Caco-2 (cell line): ENCODE measurements at regions not wholly inside any gene's neighbourhood (a gene's known extent, or its start where the extent isn't known, plus 50 kb on each side); places are given as distances from the start of the nearest gene placed in this dataset.

ENCODE experiments used
- BruUV-seq: library from RNA; stranded (reverse); fragments of 400-500 nt; replicated peaks from 2 replicates; lab custom pipeline; 2021; lab: Mats Ljungman, UMichigan
- CTCF ChIA-PET: fragments of 300-600 bp; sonication (Branson Sonifier 250); formaldehyde crosslinking; loops from one replicate; lab custom pipeline; 2022; ENCODE audit warnings: antibody characterized with exemption; lab: Charles Lee
- POLR2A ChIA-PET: fragments of 300-600 bp; sonication (Branson Sonifier 250); formaldehyde crosslinking; loops from one replicate; lab custom pipeline; 2022; ENCODE audit warnings: antibody characterized with exemption; lab: Charles Lee
- DNase-seq, 2 experiments: peaks; one replicate each; pipeline versions ENCODE4 v3.0.0 to v3.0.0-alpha.2; 2020 to 2022
- H3K27me3 ChIP-seq: replicated peaks from 2 replicates; pipeline ENCODE4 v1.6.0; 2011; ENCODE audit warnings: low read length; ENCODE audit not compliant: control insufficient read depth, insufficient read depth
- H3K36me3 ChIP-seq: 2 replicates; pipeline ENCODE4 v1.5.1; 2011; ENCODE audit warnings: low read length; ENCODE audit not compliant: control insufficient read depth, insufficient read depth
- H3K4me1 ChIP-seq: fragments of 250-450 bp; sonication (Bioruptor Pico); 2 replicates; pipeline ENCODE4 v1.5.1; 2020; ENCODE audit warnings: mild to moderate bottlenecking
- H3K4me3 ChIP-seq: 2 replicates; pipeline ENCODE4 v1.5.1; 2011; ENCODE audit warnings: low read depth, mild to moderate bottlenecking, control low read depth, low read length
- H3K9me3 ChIP-seq: fragments of 250-450 bp; sonication (Bioruptor Pico); 2 replicates; pipeline ENCODE4 v1.5.1; 2020; ENCODE audit warnings: mild to moderate bottlenecking, moderate library complexity
- H3K27ac Mint-ChIP-seq: one replicate; pipeline ENCODE4 v1.8.0; 2022; ENCODE audit warnings: mixed read lengths; ENCODE audit not compliant: unreplicated experiment
- H3K27me3 Mint-ChIP-seq: one replicate; pipeline ENCODE4 v1.8.0; 2022; ENCODE audit warnings: mixed read lengths; ENCODE audit not compliant: insufficient read depth, unreplicated experiment
- H3K36me3 Mint-ChIP-seq: one replicate; pipeline ENCODE4 v1.8.0; 2022; ENCODE audit warnings: mild to moderate bottlenecking, mixed read lengths; ENCODE audit not compliant: insufficient read depth, unreplicated experiment
- H3K4me1 Mint-ChIP-seq: one replicate; pipeline ENCODE4 v1.8.0; 2022; ENCODE audit warnings: low read depth, mixed read lengths; ENCODE audit not compliant: unreplicated experiment
- H3K4me3 Mint-ChIP-seq: one replicate; pipeline ENCODE4 v1.8.0; 2022; ENCODE audit warnings: mild to moderate bottlenecking, moderate library complexity, mixed read lengths; ENCODE audit not compliant: unreplicated experiment
- H3K9me3 Mint-ChIP-seq: one replicate; pipeline ENCODE4 v1.8.0; 2022; ENCODE audit warnings: mixed read lengths; ENCODE audit not compliant: unreplicated experiment
- CTCF ChIP-seq, 2 experiments: fragments of 200-600 bp in 1 of 2; IDR thresholded peaks; 1 replicate in 1 of 2; 2 replicates in 1 of 2; pipeline versions ENCODE4 v1.5.1 to v1.8.0; 2011 to 2022; ENCODE audit warnings: antibody characterized with exemption in 1 of 2, control low read depth in 1 of 2, inconsistent platforms in 1 of 2, low read depth in 1 of 2, low read length in 1 of 2, mild to moderate bottlenecking in 1 of 2, moderate library complexity in 1 of 2; ENCODE audit not compliant: insufficient read depth in 1 of 2, severe bottlenecking in 1 of 2, unreplicated experiment in 1 of 2
- intact Hi-C: fragments of 100-400 bp; cut with micrococcal nuclease; formaldehyde crosslinking; loops from one replicate; pipeline ENCODE4 v1.10.0; 2022; ENCODE audit not compliant: unreplicated experiment

- H3K4me1 ChIP-seq = peaks cover 58% of the 10 kb centered on the region
- no peak overlapping the region for H3K4me3 ChIP-seq
- Mint-ChIP-seq H3K4me1 (peaks cover 57% of the 10 kb centered on the region), H3K27ac (peak overlapping the region; percentile 96), H3K27me3 (no peaks in the 10 kb centered on the region), H3K36me3 (peaks cover 75% of the 10 kb centered on the region), H3K4me3 (peak overlapping the region; percentile 65), H3K9me3 (peaks cover 11% of the 10 kb centered on the region)
- peaks cover 1% of the 10 kb centered on the region; the same call in 1 of the 2 replicates for H3K36me3 ChIP-seq
- CTCF ChIA-PET = interaction anchor here (0.8 to 1.5 kb wide), 3 partner anchors 20 to 45 kb away, joined by 3 to 11 read pairs (median 4); no protein-coding TSS in a partner anchor
- no peaks in the 10 kb centered on the region for H3K9me3 ChIP-seq
- no TSS peak for BruUV-seq
- no peak for DNase-seq
- H3K27me3 ChIP-seq = no peaks in the 10 kb centered on the region
- POLR2A ChIA-PET = interaction anchor here (0.5 to 1.0 kb wide), 2 partner anchors 23 to 773 kb away, joined by 3 to 4 read pairs; no protein-coding TSS in a partner anchor
- intact Hi-C loops = loop anchor here (5.0 kb wide), 1 partner anchor 37 kb away; no protein-coding TSS in a partner anchor
- no peak for TF ChIP-seq CTCF (IDR thresholded peaks at IDR 0.05; ENCODE audit: insufficient read depth in 1 of 2, low read depth in 1 of 2, low read length in 1 of 2, severe bottlenecking in 1 of 2, unreplicated experiment in 1 of 2)
These were observed 333.7 kb downstream of the SEC14L1 start for GRCh38 chr17:77474292-77474988.

- ChIA-PET POLR2A (interaction anchor here (0.5 kb wide), 1 partner anchor 774 kb away, joined by 4 read pairs; no protein-coding TSS in a partner anchor), CTCF (interaction anchor here (1.5 kb wide), 1 partner anchor 45 kb away, joined by 11 read pairs; no protein-coding TSS in a partner anchor)
- Histone ChIP-seq H3K36me3 (peaks cover 1% of the 10 kb centered on the region; the same call in 1 of the 2 replicates), H3K4me3 (no peak overlapping the region), H3K4me1 (peaks cover 54% of the 10 kb centered on the region), H3K27me3 (no peaks in the 10 kb centered on the region), H3K9me3 (no peaks in the 10 kb centered on the region)
- Mint-ChIP-seq H3K27ac (peak overlapping the region; percentile 27), H3K36me3 (peaks cover 68% of the 10 kb centered on the region), H3K9me3 (peaks cover 7% of the 10 kb centered on the region), H3K27me3 (no peaks in the 10 kb centered on the region), H3K4me3 (no peak overlapping the region), H3K4me1 (peaks cover 49% of the 10 kb centered on the region)
- intact Hi-C loops = no loop called here
- BruUV-seq = no TSS peak
- TF ChIP-seq CTCF (IDR thresholded peaks at IDR 0.05; ENCODE audit: insufficient read depth in 1 of 2, low read depth in 1 of 2, low read length in 1 of 2, severe bottlenecking in 1 of 2, unreplicated experiment in 1 of 2) = no peak
- DNase-seq = no peak
These were observed 334.5 kb downstream of the SEC14L1 start for GRCh38 chr17:77475016-77475976.

- Mint-ChIP-seq H3K4me3 (no peak overlapping the region), H3K27ac (peak overlapping the region; percentile 27), H3K4me1 (peaks cover 41% of the 10 kb centered on the region), H3K9me3 (no peaks in the 10 kb centered on the region), H3K36me3 (peaks cover 65% of the 10 kb centered on the region), H3K27me3 (no peaks in the 10 kb centered on the region)
- Histone ChIP-seq H3K9me3 (no peaks in the 10 kb centered on the region), H3K27me3 (no peaks in the 10 kb centered on the region), H3K4me3 (no peak overlapping the region), H3K36me3 (peaks cover 1% of the 10 kb centered on the region; the same call in 1 of the 2 replicates), H3K4me1 (peaks cover 47% of the 10 kb centered on the region)
- CTCF ChIA-PET = no interaction called here
- POLR2A ChIA-PET = no interaction called here
- BruUV-seq = no TSS peak
- DNase-seq = no peak
- no peak for TF ChIP-seq CTCF (IDR thresholded peaks at IDR 0.05; ENCODE audit: insufficient read depth in 1 of 2, low read depth in 1 of 2, low read length in 1 of 2, severe bottlenecking in 1 of 2, unreplicated experiment in 1 of 2)
- intact Hi-C loops = no loop called here
These were observed 335.2 kb downstream of the SEC14L1 start for GRCh38 chr17:77476006-77476405.
